HL-60 (cell line): ENCODE measurements at regions not wholly inside any gene's neighbourhood (a gene's known extent, or its start where the extent isn't known, plus 50 kb on each side); places are given as distances from the start of the nearest gene placed in this dataset.

ENCODE experiments used
- DNase-seq, 2 experiments: peaks; one replicate each; pipeline ENCODE4 v3.0.0-alpha.2; 2010 to 2020; ENCODE audit warnings: low read depth in 1 of 2, low spot score in 1 of 2
- H3K27ac ChIP-seq: fragments of 250-450 bp; sonication (Bioruptor Pico); replicated peaks from 2 replicates; pipeline ENCODE4 v1.5.1; 2020; ENCODE audit warnings: mild to moderate bottlenecking, moderate library complexity
- H3K27me3 ChIP-seq: fragments of 250-450 bp; sonication (Bioruptor Pico); 2 replicates; pipeline ENCODE4 v1.5.1; 2021; ENCODE audit warnings: mild to moderate bottlenecking, moderate library complexity; ENCODE audit not compliant: insufficient read depth, poor library complexity, severe bottlenecking
- H3K4me3 ChIP-seq: replicated peaks from 2 replicates; pipeline ENCODE4 v1.5.1; 2011; ENCODE audit warnings: mild to moderate bottlenecking, control low read depth, low read length; ENCODE audit not compliant: insufficient read depth
- CTCF ChIP-seq: IDR thresholded peaks from one replicate; pipeline ENCODE4 v1.5.1; 2011; ENCODE audit warnings: low read length, control low read depth, inconsistent platforms; ENCODE audit not compliant: insufficient read depth
- GABPA ChIP-seq: IDR thresholded peaks from 2 replicates; pipeline ENCODE4 v1.6.1; 2012; ENCODE audit warnings: low read depth
- POLR2AphosphoS5 ChIP-seq: IDR thresholded peaks from 2 replicates; pipeline ENCODE4 v1.6.1; 2012; ENCODE audit warnings: low read depth
- SPI1 ChIP-seq: IDR thresholded peaks from 2 replicates; pipeline ENCODE4 v1.6.1; 2012; ENCODE audit warnings: low read depth, mild to moderate bottlenecking, borderline replicate concordance
- TF ChIP-seq, protein P1 (sequence below): IDR thresholded peaks from 2 replicates; pipeline ENCODE4 v1.6.1; 2012; ENCODE audit warnings: low read depth; ENCODE audit not compliant: insufficient replicate concordance

GRCh38 chr9:105954517-105954916, 260.2 kb downstream of the TMEM38B start:
- DNase-seq, result no peak
- TF ChIP-seq, protein P1, sequence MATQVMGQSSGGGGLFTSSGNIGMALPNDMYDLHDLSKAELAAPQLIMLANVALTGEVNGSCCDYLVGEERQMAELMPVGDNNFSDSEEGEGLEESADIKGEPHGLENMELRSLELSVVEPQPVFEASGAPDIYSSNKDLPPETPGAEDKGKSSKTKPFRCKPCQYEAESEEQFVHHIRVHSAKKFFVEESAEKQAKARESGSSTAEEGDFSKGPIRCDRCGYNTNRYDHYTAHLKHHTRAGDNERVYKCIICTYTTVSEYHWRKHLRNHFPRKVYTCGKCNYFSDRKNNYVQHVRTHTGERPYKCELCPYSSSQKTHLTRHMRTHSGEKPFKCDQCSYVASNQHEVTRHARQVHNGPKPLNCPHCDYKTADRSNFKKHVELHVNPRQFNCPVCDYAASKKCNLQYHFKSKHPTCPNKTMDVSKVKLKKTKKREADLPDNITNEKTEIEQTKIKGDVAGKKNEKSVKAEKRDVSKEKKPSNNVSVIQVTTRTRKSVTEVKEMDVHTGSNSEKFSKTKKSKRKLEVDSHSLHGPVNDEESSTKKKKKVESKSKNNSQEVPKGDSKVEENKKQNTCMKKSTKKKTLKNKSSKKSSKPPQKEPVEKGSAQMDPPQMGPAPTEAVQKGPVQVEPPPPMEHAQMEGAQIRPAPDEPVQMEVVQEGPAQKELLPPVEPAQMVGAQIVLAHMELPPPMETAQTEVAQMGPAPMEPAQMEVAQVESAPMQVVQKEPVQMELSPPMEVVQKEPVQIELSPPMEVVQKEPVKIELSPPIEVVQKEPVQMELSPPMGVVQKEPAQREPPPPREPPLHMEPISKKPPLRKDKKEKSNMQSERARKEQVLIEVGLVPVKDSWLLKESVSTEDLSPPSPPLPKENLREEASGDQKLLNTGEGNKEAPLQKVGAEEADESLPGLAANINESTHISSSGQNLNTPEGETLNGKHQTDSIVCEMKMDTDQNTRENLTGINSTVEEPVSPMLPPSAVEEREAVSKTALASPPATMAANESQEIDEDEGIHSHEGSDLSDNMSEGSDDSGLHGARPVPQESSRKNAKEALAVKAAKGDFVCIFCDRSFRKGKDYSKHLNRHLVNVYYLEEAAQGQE, result no peak
- TF ChIP-seq SPI1 (no peak), CTCF (no peak), POLR2AphosphoS5 (no peak)

GRCh38 chr9:105957830-105958229, 263.5 kb downstream of the TMEM38B start:
- no peak overlapping the region for H3K27ac ChIP-seq
- no peak for TF ChIP-seq SPI1
- no peak for TF ChIP-seq GABPA
- TF ChIP-seq POLR2AphosphoS5, result no peak
- no peak overlapping the region for H3K4me3 ChIP-seq
- no peak for DNase-seq
- H3K27me3 ChIP-seq, result no peaks in the 10 kb centered on the region

More at GRCh38 chr9:105954517-105954916, 260.2 kb downstream of the TMEM38B start:
- H3K27me3 ChIP-seq, result no peaks in the 10 kb centered on the region
- H3K27ac ChIP-seq, result no peak overlapping the region
- no peak overlapping the region for H3K4me3 ChIP-seq

GRCh38 chr9:105958587-105958986, 264.2 kb downstream of the TMEM38B start:
- no peak overlapping the region for H3K27ac ChIP-seq
- TF ChIP-seq, protein P1, result no peak
- TF ChIP-seq CTCF (no peak), GABPA (no peak), POLR2AphosphoS5 (no peak), SPI1 (no peak)

DNA sequence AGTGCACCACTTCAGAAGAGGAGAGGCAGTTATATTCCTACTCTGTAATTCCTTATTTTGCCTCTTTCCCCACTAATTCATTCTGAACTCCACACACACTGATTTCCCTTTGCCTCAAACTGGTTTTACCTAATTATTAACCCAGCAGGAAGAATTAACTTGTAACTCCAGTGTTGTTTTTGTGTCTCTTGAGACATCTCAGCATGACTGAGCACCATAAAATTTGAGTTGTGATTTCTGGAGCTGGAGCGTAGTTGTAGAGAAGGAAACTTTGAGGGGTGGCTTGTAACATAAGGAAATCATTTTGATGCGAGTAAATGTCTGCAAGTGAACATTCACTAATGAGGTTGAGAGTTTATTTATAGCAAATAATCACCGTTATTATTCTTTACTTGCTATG, 265.2 kb downstream of the TMEM38B start:
- H3K27me3 ChIP-seq, result no peaks in the 10 kb centered on the region
- H3K4me3 ChIP-seq, result no peak overlapping the region

More at GRCh38 chr9:105958587-105958986, 264.2 kb downstream of the TMEM38B start:
- H3K4me3 ChIP-seq, result no peak overlapping the region
- H3K27me3 ChIP-seq, result no peaks in the 10 kb centered on the region
- no peak for DNase-seq

More for the DNA sequence above, 265.2 kb downstream of the TMEM38B start:
- no peak for DNase-seq
- H3K27ac ChIP-seq, result no peak overlapping the region
- TF ChIP-seq CTCF (no peak), POLR2AphosphoS5 (no peak), SPI1 (no peak), GABPA (no peak)
- TF ChIP-seq, protein P1, result no peak
